ENCODE measurements at regions not wholly inside any gene's neighbourhood (a gene's known extent, or its start where the extent isn't known, plus 50 kb on each side); places are given as distances from the start of the nearest gene placed in this dataset.

DNA sequence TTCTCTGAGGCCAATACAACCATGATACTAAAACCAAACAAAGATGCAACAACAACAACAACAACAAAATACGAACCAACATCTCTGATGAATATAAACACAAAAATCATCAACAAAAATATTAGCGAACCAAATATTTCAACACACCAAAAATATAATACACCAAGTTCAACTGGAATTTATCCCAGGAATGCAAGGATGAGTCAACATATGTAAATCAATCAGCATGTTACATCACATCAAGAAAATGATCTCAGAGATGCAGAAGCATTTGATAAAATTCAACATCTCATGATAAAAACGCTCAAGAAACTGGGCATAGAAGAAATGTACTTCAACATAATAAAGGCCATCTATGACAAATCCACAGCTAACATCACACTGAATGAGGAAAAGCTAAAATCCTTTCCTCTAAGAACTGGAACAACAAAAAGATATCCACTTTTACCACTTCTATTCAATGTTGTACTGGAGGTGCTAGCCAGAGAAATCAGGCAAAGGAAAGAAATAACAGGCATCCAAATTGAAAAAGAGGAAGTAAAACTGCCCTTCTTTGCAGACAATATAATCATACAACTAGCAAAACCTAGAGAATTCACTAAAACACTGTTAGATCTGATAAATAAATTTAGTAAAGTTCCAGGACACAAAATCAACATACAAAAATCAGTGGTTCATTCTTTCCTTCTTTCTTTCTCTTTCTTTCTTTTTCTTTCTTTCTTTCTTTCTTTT lies 2448.7 kb upstream of the PCDH20 start:
- Histone ChIP-seq H3K27me3 (ENCODE audit: insufficient read depth, low read length) (no peaks in the 10 kb centered on the region), H3K4me2 (ENCODE audit: insufficient read depth, low read length) (no peak overlapping the region), H3K27ac (ENCODE audit: low read depth, low read length) (no peak overlapping the region), H4K20me1 (ENCODE audit: insufficient read depth, low read length) (no peaks in the 10 kb centered on the region), H2AFZ (ENCODE audit: low read length) (no peak overlapping the region), H3K79me2 (ENCODE audit: insufficient read depth, low read length) (no peaks in the 10 kb centered on the region), H3K4me1 (ENCODE audit: insufficient read depth, low read length) (no peaks in the 10 kb centered on the region), H3K36me3 (ENCODE audit: insufficient read depth, low read length) (no peaks in the 10 kb centered on the region), H3K9me3 (ENCODE audit: low read depth, low read length) (peaks cover 4% of the 10 kb centered on the region), H3K4me3 (ENCODE audit: insufficient read depth, low read length) (no peak overlapping the region)
- TF ChIP-seq CTCF (IDR thresholded peaks at IDR 0.05; ENCODE audit: extremely low read depth, low read depth, low read length): no peak
- no peak for DNase-seq (ENCODE audit: insufficient read length, low spot score, missing footprints)

DNA sequence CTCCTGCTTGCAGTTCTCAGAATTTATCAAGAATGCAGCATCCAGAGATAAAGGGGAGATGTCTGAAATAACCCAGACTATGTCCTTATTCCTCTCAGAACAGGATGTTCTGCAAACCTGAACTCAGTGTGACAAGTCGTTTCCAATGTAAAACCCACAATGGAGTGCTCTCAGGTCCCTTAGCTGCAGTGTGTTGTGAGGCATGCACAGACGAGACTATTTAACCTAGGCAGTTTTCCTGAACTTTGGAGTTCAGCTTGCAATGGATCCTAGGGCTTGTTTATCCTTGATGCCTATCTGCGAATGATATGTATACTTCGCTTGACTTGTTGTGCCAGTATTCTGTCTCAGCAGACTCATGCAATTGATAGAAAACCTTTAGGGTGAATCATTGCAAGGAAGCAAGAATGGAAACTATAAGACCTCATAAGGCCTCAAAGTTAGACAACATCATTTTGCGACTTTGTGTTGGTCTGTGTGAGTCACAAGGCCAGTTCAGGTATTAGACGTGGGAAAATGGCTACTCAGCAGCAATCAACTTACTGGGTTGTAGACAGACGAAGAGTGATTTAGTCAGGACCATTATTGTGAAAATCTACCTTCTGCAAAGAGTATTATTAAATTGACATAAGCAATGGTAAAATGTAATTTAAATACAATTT lies 2439.9 kb upstream of the PCDH20 start:
- no peak for TF ChIP-seq CTCF (IDR thresholded peaks at IDR 0.05; ENCODE audit: extremely low read depth, low read depth, low read length)
- no peak for DNase-seq (ENCODE audit: insufficient read length, low spot score, missing footprints)
- no peaks in the 10 kb centered on the region for H3K79me2 ChIP-seq (ENCODE audit: insufficient read depth, low read length)
- H3K4me1 ChIP-seq (ENCODE audit: insufficient read depth, low read length): no peaks in the 10 kb centered on the region
- no peak overlapping the region for H3K4me2 ChIP-seq (ENCODE audit: insufficient read depth, low read length)
- H3K4me3 ChIP-seq (ENCODE audit: insufficient read depth, low read length): no peak overlapping the region
- H3K27ac ChIP-seq (ENCODE audit: low read depth, low read length): no peak overlapping the region
- H3K36me3 ChIP-seq (ENCODE audit: insufficient read depth, low read length): no peaks in the 10 kb centered on the region
- H4K20me1 ChIP-seq (ENCODE audit: insufficient read depth, low read length): no peaks in the 10 kb centered on the region
- no peak overlapping the region for H2AFZ ChIP-seq (ENCODE audit: low read length)
- H3K9me3 ChIP-seq (ENCODE audit: low read depth, low read length): peaks cover 4% of the 10 kb centered on the region
- no peaks in the 10 kb centered on the region for H3K27me3 ChIP-seq (ENCODE audit: insufficient read depth, low read length)

DNA sequence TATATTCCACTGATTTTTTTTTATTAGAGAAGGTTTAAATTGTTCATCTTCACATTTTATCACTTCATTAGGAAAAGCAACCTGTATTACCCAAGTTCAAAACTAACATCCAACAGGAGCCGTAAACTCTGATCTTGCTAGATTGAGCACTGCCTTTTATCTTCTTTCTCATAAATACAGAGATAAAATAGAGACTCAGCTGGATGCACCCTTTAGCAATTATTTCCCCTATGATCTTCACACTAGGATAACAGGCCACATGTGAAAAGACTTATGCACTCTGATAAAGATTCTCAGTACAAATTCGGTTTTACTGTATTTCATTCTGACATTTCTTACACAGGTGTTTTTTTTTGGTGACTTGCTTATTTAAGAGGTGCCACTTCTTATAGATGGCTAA lies 2438.2 kb upstream of the PCDH20 start:
- no peaks in the 10 kb centered on the region for H3K36me3 ChIP-seq (ENCODE audit: insufficient read depth, low read length)
- no peak overlapping the region for H3K27ac ChIP-seq (ENCODE audit: low read depth, low read length)
- no peak overlapping the region for H3K4me2 ChIP-seq (ENCODE audit: insufficient read depth, low read length)
- no peaks in the 10 kb centered on the region for H3K27me3 ChIP-seq (ENCODE audit: insufficient read depth, low read length)
- no peaks in the 10 kb centered on the region for H3K79me2 ChIP-seq (ENCODE audit: insufficient read depth, low read length)
- DNase-seq (ENCODE audit: insufficient read length, low spot score, missing footprints): no peak
- H2AFZ ChIP-seq (ENCODE audit: low read length): no peak overlapping the region
- H3K9me3 ChIP-seq (ENCODE audit: low read depth, low read length): no peaks in the 10 kb centered on the region
- H4K20me1 ChIP-seq (ENCODE audit: insufficient read depth, low read length): no peaks in the 10 kb centered on the region
- no peaks in the 10 kb centered on the region for H3K4me1 ChIP-seq (ENCODE audit: insufficient read depth, low read length)
- no peak overlapping the region for H3K4me3 ChIP-seq (ENCODE audit: insufficient read depth, low read length)
- TF ChIP-seq CTCF (IDR thresholded peaks at IDR 0.05; ENCODE audit: extremely low read depth, low read depth, low read length): no peak

- no peaks in the 10 kb centered on the region for H3K79me2 ChIP-seq (ENCODE audit: insufficient read depth, low read length)
- DNase-seq (ENCODE audit: insufficient read length, low spot score, missing footprints): no peak
- TF ChIP-seq CTCF (IDR thresholded peaks at IDR 0.05; ENCODE audit: extremely low read depth, low read depth, low read length): no peak
- no peak overlapping the region for H2AFZ ChIP-seq (ENCODE audit: low read length)
- no peak overlapping the region for H3K4me2 ChIP-seq (ENCODE audit: insufficient read depth, low read length)
- no peaks in the 10 kb centered on the region for H3K4me1 ChIP-seq (ENCODE audit: insufficient read depth, low read length)
- H3K27ac ChIP-seq (ENCODE audit: low read depth, low read length): no peak overlapping the region
- H3K27me3 ChIP-seq (ENCODE audit: insufficient read depth, low read length): no peaks in the 10 kb centered on the region
- no peak overlapping the region for H3K4me3 ChIP-seq (ENCODE audit: insufficient read depth, low read length)
- H3K36me3 ChIP-seq (ENCODE audit: insufficient read depth, low read length): no peaks in the 10 kb centered on the region
- no peaks in the 10 kb centered on the region for H3K9me3 ChIP-seq (ENCODE audit: low read depth, low read length)
- no peaks in the 10 kb centered on the region for H4K20me1 ChIP-seq (ENCODE audit: insufficient read depth, low read length)
These were observed 2435.9 kb upstream of the PCDH20 start for GRCh38 chr13:63851526-63851925.

Data from osteoblast (primary cell).